ENCODE measurements at regions not wholly inside any gene's neighbourhood (a gene's known extent, or its start where the extent isn't known, plus 50 kb on each side); places are given as distances from the start of the nearest gene placed in this dataset.

- no peak for DNase-seq (ENCODE audit: low read depth)
Observed at GRCh38 chr4:179583221-179583620, 2141.0 kb upstream of the AGA start.

GRCh38 chr4:179584101-179584500 is 2141.9 kb upstream of the AGA start:
- DNase-seq (ENCODE audit: low read depth) = no peak

GRCh38 chr4:179585761-179586160 is 2143.5 kb upstream of the AGA start:
- DNase-seq (ENCODE audit: low read depth) = no peak

- DNase-seq (ENCODE audit: low read depth) = no peak
Observed at GRCh38 chr4:179586460-179586859, 2144.2 kb upstream of the AGA start.

GRCh38 chr4:179595671-179596410 is 2153.6 kb upstream of the AGA start:
- no peak for DNase-seq (ENCODE audit: low read depth)

- no peak for DNase-seq (ENCODE audit: low read depth)
Observed at GRCh38 chr4:179596621-179597020, 2154.4 kb upstream of the AGA start.

GRCh38 chr4:179597301-179597700 is 2155.1 kb upstream of the AGA start:
- no peak for DNase-seq (ENCODE audit: low read depth)

GRCh38 chr4:179601671-179602070 is 2159.4 kb upstream of the AGA start:
- no peak for DNase-seq (ENCODE audit: low read depth)

- no peak for DNase-seq (ENCODE audit: low read depth)
Observed at GRCh38 chr4:179605196-179605595, 2163.0 kb upstream of the AGA start.

- no peak for DNase-seq (ENCODE audit: low read depth)
Observed at GRCh38 chr4:179607003-179607402, 2164.8 kb upstream of the AGA start.

- no peak for DNase-seq (ENCODE audit: low read depth)
Observed at GRCh38 chr4:179615704-179616103, 2173.5 kb upstream of the AGA start.

- no peak for DNase-seq (ENCODE audit: low read depth)
Observed at GRCh38 chr4:179618966-179619365, 2176.7 kb upstream of the AGA start.

GRCh38 chr4:179624768-179625181 is 2182.5 kb upstream of the AGA start:
- DNase-seq (ENCODE audit: low read depth) = no peak

- DNase-seq (ENCODE audit: low read depth) = no peak
Observed at GRCh38 chr4:179625406-179625805, 2183.2 kb upstream of the AGA start.

- DNase-seq (ENCODE audit: low read depth) = no peak
Observed at GRCh38 chr4:179626687-179627086, 2184.4 kb upstream of the AGA start.

GRCh38 chr4:179631321-179631720 is 2189.1 kb upstream of the AGA start:
- DNase-seq (ENCODE audit: low read depth) = no peak

- DNase-seq (ENCODE audit: low read depth) = no peak
Observed at GRCh38 chr4:179634862-179635261, 2192.6 kb upstream of the AGA start.

GRCh38 chr4:179662522-179662921 is 2220.3 kb upstream of the AGA start:
- no peak for DNase-seq (ENCODE audit: low read depth)

- DNase-seq (ENCODE audit: low read depth) = no peak
Observed at GRCh38 chr4:179663641-179664429, 2221.6 kb upstream of the AGA start.

GRCh38 chr4:179664430-179665027 is 2222.3 kb upstream of the AGA start:
- no peak for DNase-seq (ENCODE audit: low read depth)

- no peak for DNase-seq (ENCODE audit: low read depth)
Observed at GRCh38 chr4:179666226-179666625, 2224.0 kb upstream of the AGA start.

GRCh38 chr4:179671609-179672008 is 2229.4 kb upstream of the AGA start:
- no peak for DNase-seq (ENCODE audit: low read depth)

Measured in CMK (cell line).